Testis (tissue), 2 donors: ENCODE measurements at regions not wholly inside any gene's neighbourhood (a gene's known extent, or its start where the extent isn't known, plus 50 kb on each side); places are given as distances from the start of the nearest gene placed in this dataset.

Source experiments
- DNase-seq: peaks from one replicate; pipeline ENCODE4 v3.0.0-alpha.2; 2019
- H3K27ac ChIP-seq, 2 donors: fragments of 200-600 bp; sonication (generic); one replicate each; pipeline ENCODE4 v1.5.1; 2019
- H3K27me3 ChIP-seq: fragments of 200-600 bp; sonication (generic); one replicate; pipeline ENCODE4 v1.5.1; 2019
- H3K36me3 ChIP-seq: fragments of 200-600 bp; sonication (generic); one replicate; pipeline ENCODE4 v1.5.1; 2017; ENCODE audit warnings: low read depth; ENCODE audit errors: missing control alignments
- H3K4me1 ChIP-seq: fragments of 200-600 bp; sonication (generic); one replicate; pipeline ENCODE4 v1.5.1; 2019
- H3K4me3 ChIP-seq, 2 donors: fragments of 200-600 bp; sonication (generic); one replicate each; pipeline ENCODE4 v1.5.1; 2017 to 2019
- H3K9me3 ChIP-seq: fragments of 200-600 bp; sonication (generic); one replicate; pipeline ENCODE4 v1.5.1; 2017
- CTCF ChIP-seq, 3 experiments: fragments of 450-650 bp in 2 of 3; fragments of 200-600 bp in 1 of 3; sonication (generic) in 1 of 3; IDR thresholded peaks; one replicate each; pipeline ENCODE4 v1.5.1; 2016 to 2019; ENCODE audit warnings: antibody characterized with exemption in 3 of 3, mild to moderate bottlenecking in 2 of 3, moderate library complexity in 1 of 3
- POLR2A ChIP-seq: fragments of 450-650 bp; IDR thresholded peaks from one replicate; pipeline ENCODE4 v1.6.1; 2017; ENCODE audit warnings: antibody characterized with exemption, mild to moderate bottlenecking, moderate library complexity
- WGBS, 2 donors: methylation state at CpG; one replicate each; pipeline ENCODE4 v1.1.5; 2018; 5-methylcytosine and 5-hydroxymethylcytosine counted together
- intact Hi-C: fragments of 100-400 bp; cut with DNase I; formaldehyde crosslinking; loops from one replicate; pipeline ENCODE4 v1.15.1; 2023; ENCODE audit warnings: low total_unique reads

- Histone ChIP-seq H3K9me3 (no peaks in the 10 kb centered on the region), H3K36me3 (no peaks in the 10 kb centered on the region), H3K4me1 (no peaks in the 10 kb centered on the region), H3K27me3 (no peaks in the 10 kb centered on the region), H3K4me3 (no peak overlapping the region), H3K27ac (no peak overlapping the region)
- TF ChIP-seq CTCF (IDR thresholded peaks at IDR 0.05) = no peak
- no peak for TF ChIP-seq POLR2A
- DNase-seq = no peak
- 88 to 89% methylated on average over 5 of the region's 5 CpGs for WGBS, 2 donors
- intact Hi-C loops = no loop called here
Measured at GRCh38 chr10:129309565-129309964, 157.5 kb upstream of the MGMT start.

DNA sequence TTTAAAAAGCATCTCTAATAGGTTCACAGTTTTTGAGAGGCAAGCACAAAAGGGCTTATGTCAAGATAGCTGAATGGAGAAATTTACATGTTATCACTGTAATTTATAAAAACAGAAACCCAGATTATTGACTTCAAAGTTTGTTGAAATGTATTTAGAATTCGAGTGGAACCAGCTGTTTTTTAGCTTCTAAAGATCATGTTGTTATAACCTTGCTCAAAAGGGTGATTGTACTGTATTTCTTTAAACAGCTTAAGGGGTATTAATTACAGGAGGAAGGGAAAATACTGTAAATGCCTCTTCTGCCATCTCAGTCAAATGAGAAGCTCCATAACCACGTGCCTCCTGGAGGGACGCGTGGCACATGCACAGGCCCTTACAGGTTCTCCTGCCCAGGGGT is 156.2 kb upstream of the MGMT start:
- no peaks in the 10 kb centered on the region for H3K4me1 ChIP-seq
- no peaks in the 10 kb centered on the region for H3K36me3 ChIP-seq
- H3K4me3 ChIP-seq = no peak overlapping the region
- TF ChIP-seq CTCF (IDR thresholded peaks at IDR 0.05) = no peak
- no peak for TF ChIP-seq POLR2A
- H3K9me3 ChIP-seq = no peaks in the 10 kb centered on the region
- intact Hi-C loops = no loop called here
- 67 to 72% methylated on average over 4 of the region's 4 CpGs for WGBS, 2 donors
- H3K27ac ChIP-seq = no peak overlapping the region
- H3K27me3 ChIP-seq = no peaks in the 10 kb centered on the region
- DNase-seq = no peak

DNA sequence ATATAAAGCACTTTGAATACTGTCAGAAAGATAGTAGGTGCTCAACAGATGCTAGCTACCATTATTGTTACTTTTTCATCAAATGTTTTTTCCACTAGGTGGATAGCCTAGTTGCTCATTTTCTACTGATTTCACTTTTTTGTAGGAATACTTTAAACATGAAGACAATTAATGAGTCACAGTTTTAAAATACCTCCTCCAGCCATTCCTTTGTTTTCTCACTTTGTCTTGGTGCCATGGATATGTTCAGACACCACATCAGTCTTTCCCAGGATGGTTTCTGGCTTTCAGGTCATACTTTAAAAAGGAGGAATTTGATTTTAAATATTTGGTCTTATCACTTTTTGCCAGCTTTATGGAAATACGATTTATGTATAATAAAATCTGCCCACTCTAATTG is 147.1 kb upstream of the MGMT start:
- intact Hi-C loops = no loop called here
- Histone ChIP-seq H3K36me3 (no peaks in the 10 kb centered on the region), H3K27ac (no peak overlapping the region), H3K9me3 (no peaks in the 10 kb centered on the region), H3K4me3 (no peak overlapping the region), H3K27me3 (no peaks in the 10 kb centered on the region), H3K4me1 (no peaks in the 10 kb centered on the region)
- no peak for TF ChIP-seq CTCF (IDR thresholded peaks at IDR 0.05)
- TF ChIP-seq POLR2A = no peak
- no peak for DNase-seq
- 86 to 90% methylated on average over 1 of the region's 1 CpG for WGBS, 2 donors

GRCh38 chr10:129320340-129320739 is 146.7 kb upstream of the MGMT start:
- H3K27ac ChIP-seq = no peak overlapping the region
- no peak for DNase-seq
- intact Hi-C loops = no loop called here
- no peaks in the 10 kb centered on the region for H3K36me3 ChIP-seq
- no peak overlapping the region for H3K4me3 ChIP-seq
- no peaks in the 10 kb centered on the region for H3K9me3 ChIP-seq
- TF ChIP-seq POLR2A = no peak
- TF ChIP-seq CTCF (IDR thresholded peaks at IDR 0.05) = no peak
- 86 to 100% methylated on average over 1 of the region's 1 CpG for WGBS, 2 donors
- H3K27me3 ChIP-seq = no peaks in the 10 kb centered on the region
- H3K4me1 ChIP-seq = no peaks in the 10 kb centered on the region

DNA sequence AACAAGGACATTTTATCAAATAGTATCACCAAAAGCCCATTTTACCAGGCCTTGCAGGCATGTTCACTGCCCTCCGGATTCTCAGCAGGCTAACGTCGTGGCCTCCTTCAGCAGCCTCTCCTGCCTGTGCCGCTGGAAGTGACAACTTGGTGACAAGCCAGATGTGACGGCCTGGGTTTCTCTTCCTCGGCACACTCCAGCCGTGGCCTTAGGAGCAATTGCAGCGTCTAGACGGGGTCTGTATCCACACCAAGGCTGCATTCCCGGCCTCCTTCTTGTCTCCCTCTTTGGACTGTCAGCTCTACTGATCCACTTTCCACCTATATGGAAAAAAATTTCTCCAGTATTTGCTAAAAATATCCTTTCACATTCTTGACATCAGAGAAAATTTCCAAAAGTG is 145.3 kb upstream of the MGMT start:
- no peaks in the 10 kb centered on the region for H3K27me3 ChIP-seq
- TF ChIP-seq POLR2A = no peak
- TF ChIP-seq CTCF (IDR thresholded peaks at IDR 0.05) = no peak
- H3K9me3 ChIP-seq = no peaks in the 10 kb centered on the region
- no peak overlapping the region for H3K27ac ChIP-seq
- intact Hi-C loops = no loop called here
- DNase-seq = no peak
- H3K4me1 ChIP-seq = no peaks in the 10 kb centered on the region
- 88 to 89% methylated on average over 10 of the region's 10 CpGs for WGBS, 2 donors
- no peaks in the 10 kb centered on the region for H3K36me3 ChIP-seq
- H3K4me3 ChIP-seq = no peak overlapping the region
